SH-SY5Y (cell line): ENCODE measurements at regions not wholly inside any gene's neighbourhood (a gene's known extent, or its start where the extent isn't known, plus 50 kb on each side); places are given as distances from the start of the nearest gene placed in this dataset.

Source experiments
- GATA2 ChIP-seq: IDR thresholded peaks from 2 replicates; pipeline ENCODE4 v1.6.1; 2011; ENCODE audit warnings: mild to moderate bottlenecking, low read depth, low read length
- GATA3 ChIP-seq: IDR thresholded peaks from 2 replicates; pipeline ENCODE4 v1.6.1; 2011; ENCODE audit warnings: low read depth, mild to moderate bottlenecking, low read length, moderate library complexity

DNA sequence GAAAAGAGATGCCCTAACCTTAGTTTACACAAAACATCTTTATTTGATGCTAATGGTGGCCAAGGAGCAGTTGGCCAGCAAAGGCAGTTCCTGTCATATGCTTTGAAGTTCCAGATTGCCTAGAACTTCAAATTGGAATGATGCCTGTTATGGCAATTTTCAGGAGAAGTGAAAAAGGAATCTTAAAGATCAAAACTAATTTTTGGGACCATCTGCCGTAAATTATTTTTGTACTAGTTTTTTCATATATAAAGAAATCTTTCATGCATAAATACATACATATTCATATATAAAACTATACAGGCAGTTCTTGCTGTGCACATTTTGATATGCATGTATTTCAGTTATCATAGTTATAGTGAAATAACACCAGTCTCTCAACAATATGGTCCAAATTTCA, 1185.6 kb upstream of the FAM98A start:
- no peak for TF ChIP-seq GATA2
- no peak for TF ChIP-seq GATA3

GRCh38 chr2:34747643-34748042, 1148.5 kb upstream of the FAM98A start:
- TF ChIP-seq GATA3, result no peak
- TF ChIP-seq GATA2, result no peak

DNA sequence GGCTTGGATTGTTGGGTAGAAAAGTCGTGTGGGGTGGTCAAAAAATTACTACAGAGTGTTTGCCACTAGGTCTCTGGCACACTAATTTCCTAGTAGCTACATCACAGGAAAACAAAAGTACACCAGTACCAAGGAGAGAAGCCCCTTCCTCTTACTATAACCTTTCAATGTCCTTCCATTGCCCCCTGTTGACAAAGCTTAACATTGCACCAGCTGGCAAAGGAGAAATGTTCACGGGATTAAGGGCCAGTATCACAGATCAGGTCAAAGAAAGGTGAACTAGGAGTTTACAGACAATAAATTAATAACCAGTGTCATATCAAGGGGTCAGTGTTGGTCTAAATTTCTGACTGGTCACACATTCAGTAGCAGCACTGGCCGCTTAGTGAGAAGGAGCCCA, 1139.6 kb upstream of the FAM98A start:
- TF ChIP-seq GATA3, result no peak

DNA sequence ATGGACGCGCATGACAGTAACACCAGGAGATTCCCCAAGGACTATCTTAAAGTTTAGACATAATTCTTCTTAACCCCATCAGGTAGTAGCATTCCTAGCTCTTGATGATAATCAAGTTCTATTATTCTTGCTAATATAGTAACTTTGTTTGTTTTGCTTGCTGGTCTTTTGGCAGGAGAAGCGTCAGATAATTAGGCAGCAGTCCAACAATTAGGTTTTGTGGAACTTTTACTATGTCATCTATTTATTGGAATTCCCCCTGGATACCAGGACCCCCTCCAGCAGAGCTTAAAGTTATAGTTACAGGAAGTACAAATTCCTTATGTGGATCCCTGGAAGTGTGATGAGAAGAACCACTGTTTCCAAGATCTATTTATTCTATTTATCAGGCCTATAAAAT, 1138.0 kb upstream of the FAM98A start:
- TF ChIP-seq GATA2 (no peak), GATA3 (no peak)

GRCh38 chr2:34736482-34736881, 1137.4 kb upstream of the FAM98A start:
- TF ChIP-seq GATA2, result no peak
- TF ChIP-seq GATA3, result no peak

DNA sequence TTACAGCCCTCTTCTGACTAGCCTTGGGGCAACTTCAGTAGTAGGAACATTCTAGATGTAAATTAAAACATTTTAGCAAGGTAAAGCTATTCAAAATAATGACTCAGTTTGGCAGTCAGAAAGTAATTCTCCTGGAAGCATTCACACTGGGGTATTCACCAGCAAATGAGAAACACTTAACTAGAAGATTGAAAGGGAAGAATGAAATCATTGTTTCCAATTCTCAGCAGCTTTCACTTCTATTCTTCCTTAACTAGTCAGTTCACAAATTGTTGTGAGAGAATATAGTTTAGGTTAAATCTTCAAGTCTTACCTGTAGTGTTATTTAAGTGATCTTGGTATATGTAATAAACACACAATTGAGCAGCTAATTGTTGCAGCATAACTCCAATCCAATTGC, 1135.6 kb upstream of the FAM98A start:
- TF ChIP-seq GATA3 (no peak), GATA2 (no peak)

- TF ChIP-seq GATA2, result no peak
- no peak for TF ChIP-seq GATA3
These were observed 1134.9 kb upstream of the FAM98A start for GRCh38 chr2:34734042-34734441.

GRCh38 chr2:34731292-34731691, 1132.2 kb upstream of the FAM98A start:
- TF ChIP-seq GATA2 (no peak), GATA3 (no peak)

DNA sequence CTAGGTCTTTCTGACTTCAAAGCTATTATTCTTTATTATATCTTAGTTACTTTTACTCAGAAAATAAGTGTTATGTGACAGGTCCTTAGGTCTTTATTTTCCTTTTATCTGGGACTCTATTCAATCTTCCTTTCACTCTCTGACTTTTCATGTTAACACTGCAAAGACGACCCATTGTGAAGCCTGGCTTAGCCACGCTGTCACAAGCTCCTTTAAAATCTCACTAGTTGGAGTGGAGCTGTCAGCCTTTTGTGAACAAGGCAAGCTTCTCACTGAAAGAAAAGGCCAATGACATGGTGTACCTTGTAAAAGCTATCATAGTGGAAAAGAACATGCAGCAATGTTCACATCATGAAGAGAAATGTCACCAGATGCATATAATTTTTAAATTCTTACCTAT, 1130.7 kb upstream of the FAM98A start:
- no peak for TF ChIP-seq GATA3
- TF ChIP-seq GATA2, result no peak

GRCh38 chr2:34724107-34724506, 1125.0 kb upstream of the FAM98A start:
- TF ChIP-seq GATA3 (no peak), GATA2 (no peak)

DNA sequence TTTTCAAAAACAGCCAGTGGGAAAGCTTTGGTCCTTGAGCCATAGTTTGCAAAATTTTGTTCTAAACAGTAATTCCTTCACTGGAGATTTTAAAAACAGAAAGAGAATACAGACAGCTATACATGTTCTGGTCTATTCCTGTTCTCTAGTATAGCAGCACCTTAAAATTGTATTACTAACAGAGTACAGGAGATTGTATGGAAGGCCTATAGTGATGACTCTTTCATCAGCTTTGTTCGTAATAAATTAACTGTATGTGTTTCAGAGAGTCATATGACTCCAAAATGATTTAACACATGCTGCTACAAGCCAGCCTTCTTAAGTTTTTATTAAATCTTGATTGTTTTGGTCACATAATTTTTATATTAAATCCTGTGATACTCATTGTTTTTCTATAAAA, 1124.6 kb upstream of the FAM98A start:
- TF ChIP-seq GATA2 (no peak), GATA3 (no peak)

GRCh38 chr2:34719206-34719605, 1120.1 kb upstream of the FAM98A start:
- TF ChIP-seq GATA2 (no peak), GATA3 (no peak)

DNA sequence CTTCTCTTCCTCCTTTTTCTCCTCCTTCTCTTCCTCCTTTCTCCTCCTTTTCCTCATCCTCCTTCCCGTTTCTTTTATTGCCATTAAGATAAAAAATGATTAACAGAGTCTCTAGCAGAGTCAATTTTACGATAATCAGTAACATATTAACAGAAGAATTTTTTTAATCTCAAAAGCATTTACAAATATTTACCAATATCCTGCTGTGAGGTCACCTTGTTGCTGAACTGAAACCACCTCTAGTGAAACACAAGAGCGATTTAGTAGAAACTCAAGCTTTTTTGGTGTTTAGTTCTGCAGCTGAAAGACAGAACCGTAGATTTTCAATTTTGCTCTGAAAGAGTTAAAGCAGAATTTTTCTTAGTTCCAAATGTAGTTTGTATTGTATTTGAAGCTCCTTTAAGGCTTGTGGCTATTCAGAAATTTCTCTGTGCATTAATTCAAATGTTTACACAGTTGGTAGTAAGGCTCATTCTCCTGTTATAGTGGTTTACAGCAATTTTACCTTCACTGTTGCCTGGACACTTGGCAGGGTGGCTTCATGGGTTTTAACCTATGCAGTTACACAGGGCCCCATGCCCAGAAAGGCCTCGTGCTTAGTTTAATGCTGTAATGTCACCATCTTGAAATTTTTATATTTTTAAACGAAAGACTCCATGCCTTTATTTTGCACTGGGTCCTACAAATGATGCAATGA, 1106.6 kb upstream of the FAM98A start:
- TF ChIP-seq GATA3 (no peak), GATA2 (no peak)

GRCh38 chr2:34703292-34703691, 1104.2 kb upstream of the FAM98A start:
- TF ChIP-seq GATA2 (no peak), GATA3 (no peak)

- TF ChIP-seq GATA2, result no peak
These were observed 1071.4 kb upstream of the FAM98A start for GRCh38 chr2:34670482-34670881.

GRCh38 chr2:34666821-34667220, 1067.7 kb upstream of the FAM98A start:
- TF ChIP-seq GATA2 (no peak), GATA3 (no peak)
